HepG2 (cell line): ENCODE measurements at regions not wholly inside any gene's neighbourhood (a gene's known extent, or its start where the extent isn't known, plus 50 kb on each side); places are given as distances from the start of the nearest gene placed in this dataset.

Experiments
- ATAC-seq: fragments of 200-7000 bp; cut with Tn5 transposase; 3 replicates; pipeline ENCODE4 v1.9.1; 2020; ENCODE audit warnings: mild to moderate bottlenecking, moderate library complexity
- BruUV-seq: library from RNA; stranded (reverse); fragments of 400-500 nt; replicated peaks from 2 replicates; lab custom pipeline; 2021; lab: Mats Ljungman, UMichigan
- CTCF ChIA-PET: fragments of 300-600 bp; formaldehyde crosslinking; extraction: SDS; loops from one replicate; lab custom pipeline; 2021; ENCODE audit warnings: low total read pairs, inconsistent platforms, low intra/inter-chr PET ratio; lab: Yijun Ruan, JAX
- POLR2A ChIA-PET: fragments of 350-600 bp; sonication (Branson Sonifier 250); formaldehyde crosslinking; loops from one replicate; lab custom pipeline; 2020; ENCODE audit warnings: antibody characterized with exemption, inconsistent platforms; lab: Yijun Ruan, JAX
- DNase-seq: peaks from one replicate; pipeline ENCODE4 v3.0.0-alpha.2; 2015; ENCODE audit warnings: low spot score
- FAIRE-seq: peaks from 3 replicates; lab custom pipeline; 2011; peaks lifted over from hg19 to GRCh38; lab: Jason Lieb, UNC
- H2AFZ ChIP-seq: one replicate; pipeline ENCODE4 v1.6.1; 2011; ENCODE audit warnings: low read length, inconsistent platforms
- H3K27ac ChIP-seq: fragments of 300-600 bp; 3 replicates; pipeline ENCODE4 v1.8.0; 2011; ENCODE audit warnings: mixed run types, mild to moderate bottlenecking, mixed read lengths, low read length, inconsistent platforms; ENCODE audit not compliant: insufficient read depth; ENCODE audit errors: extremely low read length
- H3K27me3 ChIP-seq, 2 experiments: fragments of 200-600 bp in 1 of 2; 2 replicates in 1 of 2; 3 replicates in 1 of 2; pipeline versions ENCODE4 v1.6.0 to v1.8.0; 2011; ENCODE audit warnings: low read length in 2 of 2, mild to moderate bottlenecking in 2 of 2, moderate library complexity in 2 of 2, inconsistent platforms in 1 of 2; ENCODE audit not compliant: insufficient read depth in 2 of 2, control insufficient read depth in 1 of 2
- H3K36me3 ChIP-seq, 2 experiments: fragments of 200-600 bp in 1 of 2; replicated peaks in 1 of 2; 2 replicates in 1 of 2; 3 replicates in 1 of 2; pipeline versions ENCODE4 v1.5.1 to v1.8.0; 2011; ENCODE audit warnings: low read length in 2 of 2, inconsistent platforms in 1 of 2; ENCODE audit not compliant: insufficient read depth in 2 of 2, control insufficient read depth in 1 of 2
- H3K4me1 ChIP-seq: 2 replicates; pipeline ENCODE4 v1.5.1; 2012; ENCODE audit warnings: low read length, inconsistent platforms; ENCODE audit not compliant: insufficient read depth
- H3K4me2 ChIP-seq: 2 replicates; pipeline ENCODE4 v1.6.0; 2011; ENCODE audit warnings: low read depth, low read length, inconsistent platforms
- H3K4me3 ChIP-seq, 3 experiments: fragments of 200-600 bp in 1 of 3; sonication (generic), shearing (Covaris generic) in 1 of 3; replicated peaks in 1 of 3; 2 replicates each; pipeline ENCODE4 v1.5.1; 2011 to 2016; ENCODE audit warnings: low read length in 3 of 3, inconsistent platforms in 2 of 3, low read depth in 2 of 3, mild to moderate bottlenecking in 2 of 3, control low read depth in 1 of 3, mixed read lengths in 1 of 3; ENCODE audit not compliant: insufficient read depth in 1 of 3
- H3K79me2 ChIP-seq: one replicate; pipeline ENCODE4 v1.6.1; 2011; ENCODE audit warnings: low read length, inconsistent platforms; ENCODE audit not compliant: insufficient read depth
- H3K9ac ChIP-seq: 2 replicates; pipeline ENCODE4 v1.6.0; 2011; ENCODE audit warnings: mild to moderate bottlenecking, low read depth, low read length, inconsistent platforms; ENCODE audit not compliant: insufficient read depth
- H3K9me3 ChIP-seq: 2 replicates; pipeline ENCODE4 v1.5.1; 2012; ENCODE audit warnings: mild to moderate bottlenecking, low read length
- H4K20me1 ChIP-seq: 2 replicates; pipeline ENCODE4 v1.6.0; 2011; ENCODE audit warnings: inconsistent platforms, mild to moderate bottlenecking, low read length, moderate library complexity; ENCODE audit not compliant: insufficient read depth
- HOXA5 ChIP-seq: sonication (generic); formaldehyde crosslinking; IDR thresholded peaks from 2 replicates; pipeline ENCODE4 v1.4.0; 2020; ENCODE audit warnings: missing genetic modification reagents
- KLF15 ChIP-seq: sonication (generic); formaldehyde crosslinking; IDR thresholded peaks from 2 replicates; pipeline ENCODE4 v1.8.1; 2023; ENCODE audit warnings: borderline replicate concordance, mild to moderate bottlenecking, inconsistent platforms, missing genetic modification reagents, mixed read lengths
- PAF1 ChIP-seq: IDR thresholded peaks from 2 replicates; pipeline ENCODE4 v1.6.1; 2016; ENCODE audit warnings: missing genetic modification reagents, missing compliant biosample characterization
- PHF5A ChIP-seq: IDR thresholded peaks from one replicate; pipeline ENCODE4 v1.6.1; 2018; ENCODE audit warnings: low read depth, missing genetic modification reagents; ENCODE audit not compliant: unreplicated experiment
- PRPF4 ChIP-seq: fragments of 200-400 bp; formaldehyde crosslinking; IDR thresholded peaks from 2 replicates; pipeline ENCODE4 v1.6.1; 2016; ENCODE audit warnings: low read length, low read depth; ENCODE audit not compliant: poor library complexity, severe bottlenecking
- RCOR2 ChIP-seq: IDR thresholded peaks from 2 replicates; pipeline ENCODE4 v1.6.1; 2016; ENCODE audit warnings: missing biosample characterization, missing genetic modification reagents
- RXRB ChIP-seq: IDR thresholded peaks from 2 replicates; pipeline ENCODE4 v1.6.1; 2016; ENCODE audit warnings: borderline replicate concordance, missing genetic modification reagents, missing compliant biosample characterization
- SAP130 ChIP-seq: IDR thresholded peaks from 2 replicates; pipeline ENCODE4 v1.6.1; 2016; ENCODE audit warnings: low read depth
- SNAI1 ChIP-seq: sonication (generic); formaldehyde crosslinking; IDR thresholded peaks from 2 replicates; pipeline ENCODE4 v1.5.0; 2020; ENCODE audit warnings: mild to moderate bottlenecking, missing genetic modification reagents, borderline replicate concordance
- SRSF1 ChIP-seq: fragments of 200-400 bp; formaldehyde crosslinking; optimal IDR thresholded peaks from 2 replicates; pipeline ENCODE3; 2017; ENCODE audit warnings: mild to moderate bottlenecking, low read depth, low read length, moderate library complexity
- TSC22D2 ChIP-seq: sonication (generic); formaldehyde crosslinking; IDR thresholded peaks from 2 replicates; pipeline ENCODE4 v1.5.1; 2020; ENCODE audit warnings: missing genetic modification reagents, mild to moderate bottlenecking, borderline replicate concordance
- ZNF292 ChIP-seq: sonication (generic); formaldehyde crosslinking; IDR thresholded peaks from 2 replicates; pipeline ENCODE4 v1.8.1; 2022; ENCODE audit warnings: mild to moderate bottlenecking, low read depth, missing genetic modification reagents, borderline replicate concordance
- WGBS: methylation state at CpG from one replicate; pipeline ENCODE4 v1.1.6; 2017; ENCODE audit warnings: low lambda C conversion rate; 5-methylcytosine and 5-hydroxymethylcytosine counted together
- in situ Hi-C: cut with HindIII; loops from 2 replicates; pipeline ENCODE4 v1.10.0; 2017; ENCODE audit warnings: low pct_unique_long_range_greater_than_20kb; ENCODE audit not compliant: extremely low pct_ligation_motif_present
- intact Hi-C: fragments of 100-400 bp; cut with micrococcal nuclease; formaldehyde crosslinking; loops from one replicate; pipeline ENCODE4 v1.10.0; 2022; ENCODE audit not compliant: unreplicated experiment
- TF ChIP-seq, protein P1 (sequence below): sonication (generic); IDR thresholded peaks from 2 replicates; pipeline ENCODE4 v1.6.1; 2016; ENCODE audit warnings: low read depth, borderline replicate concordance
- TF ChIP-seq, protein P2 (sequence below): sonication (generic); formaldehyde crosslinking; IDR thresholded peaks from one replicate; pipeline ENCODE4 v1.5.1; 2020; ENCODE audit warnings: mild to moderate bottlenecking, missing genetic modification reagents; ENCODE audit errors: not compliant biosample characterization

DNA sequence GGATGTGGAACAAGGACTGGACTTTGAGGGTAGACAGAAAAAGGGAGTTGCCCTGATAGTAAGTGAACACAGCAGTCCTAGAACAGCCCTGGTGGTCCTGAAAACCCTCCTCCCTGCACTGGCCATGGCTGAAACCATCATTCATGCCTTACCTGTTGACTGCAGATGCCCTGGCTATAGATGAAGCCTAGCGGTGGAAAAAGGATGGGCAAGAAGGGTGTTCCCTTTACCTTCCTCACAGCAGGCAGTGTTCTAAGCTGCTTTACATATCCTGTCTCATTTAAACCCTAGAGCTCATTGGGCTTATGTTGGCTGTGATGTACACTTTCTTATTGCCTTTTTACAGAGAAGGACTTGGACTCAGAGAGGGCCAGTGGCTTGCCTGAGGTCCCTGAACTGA lies 133.6 kb downstream of the C11orf91 start (continued):
- TF ChIP-seq SRSF1: no peak
- no peak for TF ChIP-seq PRPF4
- no peak for TF ChIP-seq KLF15 (CRISPR knock-in tag)
- no peak for TF ChIP-seq RCOR2 (CRISPR knock-in tag)

DNA sequence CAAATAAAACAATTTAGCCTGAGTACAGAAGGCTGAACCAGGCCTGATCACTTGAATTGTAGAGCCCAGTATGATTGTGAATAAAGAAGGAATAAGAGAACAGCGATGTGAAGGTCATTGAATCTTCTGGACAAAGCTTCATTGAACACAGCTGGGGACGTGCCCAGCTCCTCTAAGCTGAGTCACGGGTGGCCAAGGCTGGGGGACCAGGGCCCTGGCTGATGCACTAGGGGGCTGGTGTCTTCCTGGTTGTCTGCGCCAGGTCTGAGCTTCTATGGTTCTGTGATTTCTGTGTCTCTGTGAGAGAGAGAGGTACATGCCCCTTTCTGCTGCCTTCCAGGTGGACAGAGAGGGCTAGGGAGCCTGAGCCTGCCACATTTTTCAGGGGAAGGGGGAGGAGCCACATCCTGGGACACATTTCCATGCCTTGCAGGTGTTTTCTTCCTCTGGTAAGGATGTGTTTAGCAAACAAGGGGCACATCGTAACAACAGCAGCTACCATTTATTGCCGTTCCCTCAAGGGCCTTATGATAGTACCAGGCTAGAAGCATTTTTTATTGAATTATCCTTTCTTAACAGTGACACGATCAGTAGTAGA lies 135.7 kb downstream of the C11orf91 start:
- ChIA-PET POLR2A (no interaction called here), CTCF (no interaction called here)
- Histone ChIP-seq H4K20me1 (no peaks in the 10 kb centered on the region), H3K4me1 (no peaks in the 10 kb centered on the region), H3K27me3 (peaks cover 1 to 34% of the 10 kb centered on the region in 2 experiments; a peak in 3 of 5 replicates), H3K27ac (no peak overlapping the region), H3K4me3 (no peak overlapping the region), H3K9me3 (no peaks in the 10 kb centered on the region), H3K79me2 (no peaks in the 10 kb centered on the region), H3K4me2 (no peak overlapping the region), H3K9ac (no peak overlapping the region), H3K36me3 (no peaks in the 10 kb centered on the region), H2AFZ (no peak overlapping the region)
- no TSS peak for BruUV-seq
- intact Hi-C loops (no loop called here), in situ Hi-C loops (no loop called here)
- 21% methylated on average over 5 of the region's 7 CpGs for WGBS
- DNase-seq (no peak), ATAC-seq (no peak), FAIRE-seq (no peak)
- TF ChIP-seq PAF1 (CRISPR knock-in tag) (no peak), HOXA5 (CRISPR knock-in tag) (no peak), PHF5A (CRISPR knock-in tag) (no peak), RXRB (CRISPR knock-in tag) (no peak), ZNF292 (CRISPR knock-in tag) (no peak), SAP130 (CRISPR knock-in tag) (no peak), TSC22D2 (CRISPR knock-in tag) (no peak), SNAI1 (CRISPR knock-in tag) (no peak)
- TF ChIP-seq, protein P1, sequence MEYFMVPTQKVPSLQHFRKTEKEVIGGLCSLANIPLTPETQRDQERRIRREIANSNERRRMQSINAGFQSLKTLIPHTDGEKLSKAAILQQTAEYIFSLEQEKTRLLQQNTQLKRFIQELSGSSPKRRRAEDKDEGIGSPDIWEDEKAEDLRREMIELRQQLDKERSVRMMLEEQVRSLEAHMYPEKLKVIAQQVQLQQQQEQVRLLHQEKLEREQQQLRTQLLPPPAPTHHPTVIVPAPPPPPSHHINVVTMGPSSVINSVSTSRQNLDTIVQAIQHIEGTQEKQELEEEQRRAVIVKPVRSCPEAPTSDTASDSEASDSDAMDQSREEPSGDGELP: no peak
- TF ChIP-seq, protein P2, sequence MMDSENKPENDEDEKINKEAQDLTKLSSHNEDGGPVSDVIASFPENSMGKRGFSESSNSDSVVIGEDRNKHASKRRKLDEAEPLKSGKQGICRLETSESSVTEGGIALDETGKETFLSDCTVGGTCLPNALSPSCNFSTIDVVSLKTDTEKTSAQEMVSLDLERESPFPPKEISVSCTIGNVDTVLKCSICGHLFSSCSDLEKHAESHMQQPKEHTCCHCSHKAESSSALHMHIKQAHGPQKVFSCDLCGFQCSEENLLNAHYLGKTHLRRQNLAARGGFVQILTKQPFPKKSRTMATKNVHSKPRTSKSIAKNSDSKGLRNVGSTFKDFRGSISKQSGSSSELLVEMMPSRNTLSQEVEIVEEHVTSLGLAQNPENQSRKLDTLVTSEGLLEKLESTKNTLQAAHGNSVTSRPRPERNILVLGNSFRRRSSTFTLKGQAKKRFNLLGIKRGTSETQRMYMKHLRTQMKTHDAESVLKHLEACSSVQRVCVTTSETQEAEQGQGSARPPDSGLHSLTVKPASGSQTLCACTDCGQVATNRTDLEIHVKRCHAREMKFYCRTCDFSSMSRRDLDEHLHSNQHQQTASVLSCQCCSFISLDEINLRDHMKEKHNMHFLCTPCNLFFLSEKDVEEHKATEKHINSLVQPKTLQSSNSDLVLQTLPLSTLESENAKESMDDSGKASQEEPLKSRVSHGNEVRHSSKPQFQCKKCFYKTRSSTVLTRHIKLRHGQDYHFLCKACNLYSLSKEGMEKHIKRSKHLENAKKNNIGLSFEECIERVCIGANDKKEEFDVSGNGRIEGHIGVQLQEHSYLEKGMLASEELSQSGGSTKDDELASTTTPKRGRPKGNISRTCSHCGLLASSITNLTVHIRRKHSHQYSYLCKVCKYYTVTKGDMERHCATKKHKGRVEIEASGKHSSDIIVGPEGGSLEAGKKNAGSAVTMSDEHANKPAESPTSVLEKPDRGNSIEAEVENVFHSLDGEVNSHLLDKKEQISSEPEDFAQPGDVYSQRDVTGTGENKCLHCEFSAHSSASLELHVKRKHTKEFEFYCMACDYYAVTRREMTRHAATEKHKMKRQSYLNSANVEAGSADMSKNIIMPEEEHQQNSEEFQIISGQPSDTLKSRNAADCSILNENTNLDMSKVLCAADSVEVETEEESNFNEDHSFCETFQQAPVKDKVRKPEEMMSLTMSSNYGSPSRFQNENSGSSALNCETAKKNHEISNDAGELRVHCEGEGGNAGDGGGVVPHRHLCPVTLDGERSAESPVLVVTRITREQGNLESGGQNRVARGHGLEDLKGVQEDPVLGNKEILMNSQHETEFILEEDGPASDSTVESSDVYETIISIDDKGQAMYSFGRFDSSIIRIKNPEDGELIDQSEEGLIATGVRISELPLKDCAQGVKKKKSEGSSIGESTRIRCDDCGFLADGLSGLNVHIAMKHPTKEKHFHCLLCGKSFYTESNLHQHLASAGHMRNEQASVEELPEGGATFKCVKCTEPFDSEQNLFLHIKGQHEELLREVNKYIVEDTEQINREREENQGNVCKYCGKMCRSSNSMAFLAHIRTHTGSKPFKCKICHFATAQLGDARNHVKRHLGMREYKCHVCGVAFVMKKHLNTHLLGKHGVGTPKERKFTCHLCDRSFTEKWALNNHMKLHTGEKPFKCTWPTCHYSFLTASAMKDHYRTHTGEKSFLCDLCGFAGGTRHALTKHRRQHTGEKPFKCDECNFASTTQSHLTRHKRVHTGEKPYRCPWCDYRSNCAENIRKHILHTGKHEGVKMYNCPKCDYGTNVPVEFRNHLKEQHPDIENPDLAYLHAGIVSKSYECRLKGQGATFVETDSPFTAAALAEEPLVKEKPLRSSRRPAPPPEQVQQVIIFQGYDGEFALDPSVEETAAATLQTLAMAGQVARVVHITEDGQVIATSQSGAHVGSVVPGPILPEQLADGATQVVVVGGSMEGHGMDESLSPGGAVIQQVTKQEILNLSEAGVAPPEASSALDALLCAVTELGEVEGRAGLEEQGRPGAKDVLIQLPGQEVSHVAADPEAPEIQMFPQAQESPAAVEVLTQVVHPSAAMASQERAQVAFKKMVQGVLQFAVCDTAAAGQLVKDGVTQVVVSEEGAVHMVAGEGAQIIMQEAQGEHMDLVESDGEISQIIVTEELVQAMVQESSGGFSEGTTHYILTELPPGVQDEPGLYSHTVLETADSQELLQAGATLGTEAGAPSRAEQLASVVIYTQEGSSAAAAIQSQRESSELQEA (CRISPR knock-in tag): no peak
